ENCODE measurements at regions not wholly inside any gene's neighbourhood (a gene's known extent, or its start where the extent isn't known, plus 50 kb on each side); places are given as distances from the start of the nearest gene placed in this dataset.

DNA sequence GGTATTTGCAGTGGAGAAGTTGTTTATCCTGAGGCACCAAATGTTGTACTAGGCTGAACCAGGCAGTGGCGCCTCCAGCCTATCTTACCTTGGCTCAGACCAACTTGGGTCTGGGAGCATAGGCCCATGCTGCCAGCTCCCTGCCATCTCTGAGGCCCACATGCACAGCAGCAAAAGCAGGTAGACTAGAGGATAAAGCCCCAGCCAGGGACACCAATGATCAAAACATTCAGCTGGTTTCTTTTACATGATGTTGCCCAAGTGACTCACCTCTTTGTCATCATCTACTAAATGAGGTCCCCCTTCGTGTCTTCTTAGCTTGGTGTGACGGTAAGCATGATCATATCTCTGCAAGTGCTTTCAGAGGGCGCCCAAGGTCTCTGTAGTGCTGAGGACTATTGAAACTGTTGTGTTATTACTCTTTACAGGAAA is 112.1 kb upstream of the DRD2 start (continued):
- TF ChIP-seq REST (IDR thresholded peaks at IDR 0.05; ENCODE audit: borderline replicate concordance) = peak; percentile 79
- TF ChIP-seq REST (CRISPR knock-in tag; IDR thresholded peaks at IDR 0.05; ENCODE audit: low read depth) = no peak
- no peak; a peak in 1 of 4 replicates for TF ChIP-seq KDM1A (IDR thresholded peaks at IDR 0.05)
- TF ChIP-seq MNT (conservative IDR thresholded peaks at IDR 0.05) = 0 out of 4 replicates have a peak, but pooled peaks of 1 of the 2 experiments have one; percentile 18

All from K562 (cell line).